GM12872 (cell line): ENCODE measurements at regions not wholly inside any gene's neighbourhood (a gene's known extent, or its start where the extent isn't known, plus 50 kb on each side); places are given as distances from the start of the nearest gene placed in this dataset.

ENCODE experiments used
- CTCF ChIP-seq: IDR thresholded peaks from 3 replicates; pipeline ENCODE4 v1.5.1; 2011; ENCODE audit warnings: low read depth, mild to moderate bottlenecking, low read length, moderate library complexity; ENCODE audit not compliant: insufficient read depth

- no peak for TF ChIP-seq CTCF
Observed at GRCh38 chr11:39651857-39652461, 1807.5 kb downstream of the LRRC4C start.

GRCh38 chr11:39641751-39642150 lies 1817.7 kb downstream of the LRRC4C start:
- no peak for TF ChIP-seq CTCF

GRCh38 chr11:39630365-39630764 lies 1829.1 kb downstream of the LRRC4C start:
- no peak for TF ChIP-seq CTCF

GRCh38 chr11:39628311-39628710 lies 1831.1 kb downstream of the LRRC4C start:
- TF ChIP-seq CTCF: no peak

- no peak for TF ChIP-seq CTCF
Observed at GRCh38 chr11:39617971-39618370, 1841.5 kb downstream of the LRRC4C start.

GRCh38 chr11:39589391-39589790 lies 1870.1 kb downstream of the LRRC4C start:
- no peak for TF ChIP-seq CTCF

- TF ChIP-seq CTCF: no peak
Observed at GRCh38 chr11:39586036-39586435, 1873.4 kb downstream of the LRRC4C start.
